Transverse colon (tissue), 4 donors: ENCODE measurements at regions not wholly inside any gene's neighbourhood (a gene's known extent, or its start where the extent isn't known, plus 50 kb on each side); places are given as distances from the start of the nearest gene placed in this dataset.

Experiments
- DNase-seq: peaks from one replicate; pipeline ENCODE4 v3.0.0-alpha.2; 2019
- H3K27ac ChIP-seq, 4 donors: fragments of 200-600 bp; sonication (generic); 2 replicates each; pipeline ENCODE4 v1.5.1; 2016 to 2018; ENCODE audit warnings: inconsistent platforms in 4 of 4
- H3K27me3 ChIP-seq: fragments of 200-600 bp; sonication (generic); 2 replicates; pipeline ENCODE4 v1.5.1; 2017; ENCODE audit warnings: inconsistent platforms
- H3K36me3 ChIP-seq, 4 donors: fragments of 200-600 bp; sonication (generic); 2 replicates each; pipeline ENCODE4 v1.5.1; 2017 to 2019; ENCODE audit warnings: inconsistent platforms in 4 of 4
- H3K4me1 ChIP-seq, 4 donors: fragments of 200-600 bp; sonication (generic); 2 replicates each; pipeline ENCODE4 v1.5.1; 2017 to 2020; ENCODE audit warnings: inconsistent platforms in 4 of 4
- H3K4me3 ChIP-seq, 4 donors: fragments of 200-600 bp; sonication (generic); 1 replicate in 1 of 4; 2 replicates in 3 of 4; pipeline versions ENCODE4 v1.5.1 to v1.6.1; 2017 to 2019; ENCODE audit warnings: inconsistent platforms in 4 of 4
- H3K9me3 ChIP-seq, 2 donors: fragments of 200-600 bp; sonication (generic); 2 replicates each; pipeline ENCODE4 v1.5.1; 2017 to 2019; ENCODE audit warnings: inconsistent platforms in 2 of 2
- CTCF ChIP-seq, 5 experiments: fragments of 200-600 bp in 3 of 5; fragments of 450-650 bp in 2 of 5; sonication (generic) in 3 of 5; IDR thresholded peaks; 1 replicate in 2 of 5; 2 replicates in 3 of 5; pipeline ENCODE4 v1.5.1; 2016 to 2017; ENCODE audit warnings: antibody characterized with exemption in 5 of 5, inconsistent platforms in 3 of 5, mild to moderate bottlenecking in 2 of 5, moderate library complexity in 1 of 5
- EP300 ChIP-seq: sonication (generic); formaldehyde crosslinking; IDR thresholded peaks from one replicate; pipeline ENCODE4 v1.6.1; 2017; ENCODE audit warnings: antibody characterized with exemption, low read depth
- POLR2A ChIP-seq: fragments of 450-650 bp; IDR thresholded peaks from one replicate; pipeline ENCODE4 v1.6.1; 2016; ENCODE audit warnings: antibody characterized with exemption, mild to moderate bottlenecking, moderate library complexity
- POLR2AphosphoS5 ChIP-seq, 3 donors: sonication (generic); formaldehyde crosslinking; IDR thresholded peaks; one replicate each; pipeline ENCODE4 v1.6.1; 2016; ENCODE audit warnings: antibody characterized with exemption in 3 of 3
- WGBS, 2 donors: methylation state at CpG; one replicate each; pipeline ENCODE4 v1.1.5; 2018; ENCODE audit warnings: low coverage in 1 of 2; 5-methylcytosine and 5-hydroxymethylcytosine counted together
- in situ Hi-C, 4 donors: fragments of 200-750 bp; cut with MboI; loops; one replicate each; pipeline versions ENCODE4 v1.15.0 to v1.15.1; 2017; ENCODE audit warnings: low sequenced_read_pairs in 3 of 4, low pct_ligation_motif_present in 1 of 4, low pct_unique_long_range_greater_than_20kb in 1 of 4
- intact Hi-C: fragments of 100-400 bp; cut with DNase I; formaldehyde crosslinking; loops from one replicate; pipeline ENCODE4 v1.15.1; 2023; ENCODE audit warnings: low total_unique reads

- WGBS, 2 donors, result 66 to 72% methylated on average over 2 of the region's 2 CpGs
- H3K4me3 ChIP-seq, result no peak overlapping the region
Observed at GRCh38 chr6:113401231-113401630, 455.9 kb upstream of the MARCKS start.

GRCh38 chr6:113402544-113402943 is 454.6 kb upstream of the MARCKS start:
- Histone ChIP-seq H3K27ac (no peak overlapping the region), H3K27me3 (no peaks in the 10 kb centered on the region), H3K9me3 (no peaks in the 10 kb centered on the region), H3K4me3 (no peak overlapping the region), H3K4me1 (no peaks in the 10 kb centered on the region), H3K36me3 (no peaks in the 10 kb centered on the region)
- TF ChIP-seq CTCF (IDR thresholded peaks at IDR 0.05) (no peak), POLR2AphosphoS5 (IDR thresholded peaks at IDR 0.05) (no peak), EP300 (no peak), POLR2A (no peak)
- 71 to 90% methylated on average over 1 of the region's 1 CpG for WGBS, 2 donors
- in situ Hi-C loops (loop anchor here in 2 of 4 donors (25.0 kb wide), 1 partner anchor 460 kb away; the partner anchor contains the start of gene MARCKS (in 2 of the 2)), intact Hi-C loops (no loop called here)
- DNase-seq, result no peak

More at GRCh38 chr6:113401231-113401630, 455.9 kb upstream of the MARCKS start:
- Histone ChIP-seq H3K27me3 (no peaks in the 10 kb centered on the region), H3K36me3 (no peaks in the 10 kb centered on the region), H3K4me1 (no peaks in the 10 kb centered on the region), H3K9me3 (no peaks in the 10 kb centered on the region), H3K27ac (no peak overlapping the region)
- in situ Hi-C loops (loop anchor here in 2 of 4 donors (25.0 kb wide), 1 partner anchor 461 kb away; the partner anchor contains the start of gene MARCKS (in 2 of the 2)), intact Hi-C loops (no loop called here)
- TF ChIP-seq CTCF (IDR thresholded peaks at IDR 0.05) (no peak), POLR2A (no peak), EP300 (no peak), POLR2AphosphoS5 (IDR thresholded peaks at IDR 0.05) (no peak)
- no peak for DNase-seq

GRCh38 chr6:113403966-113404595 is 453.1 kb upstream of the MARCKS start:
- H3K36me3 ChIP-seq, result no peaks in the 10 kb centered on the region
- H3K27ac ChIP-seq, result no peak overlapping the region
- no peaks in the 10 kb centered on the region for H3K9me3 ChIP-seq
- DNase-seq, result no peak
- H3K4me1 ChIP-seq, result no peaks in the 10 kb centered on the region
- no peaks in the 10 kb centered on the region for H3K27me3 ChIP-seq
- H3K4me3 ChIP-seq, result no peak overlapping the region
- intact Hi-C loops (no loop called here), in situ Hi-C loops (loop anchor here in 2 of 4 donors (25.0 kb wide), 1 partner anchor 458 kb away; the partner anchor contains the start of gene MARCKS (in 2 of the 2))
- 77% methylated on average over 6 of the region's 6 CpGs for WGBS, 2 donors
- TF ChIP-seq EP300 (no peak), POLR2A (no peak)

GRCh38 chr6:113405326-113406047 is 451.7 kb upstream of the MARCKS start:
- Histone ChIP-seq H3K27ac (no peak overlapping the region), H3K9me3 (no peaks in the 10 kb centered on the region), H3K4me1 (peaks cover 0 to 5% (median 2%) of the 10 kb centered on the region in 4 donors), H3K4me3 (no peak overlapping the region), H3K36me3 (no peaks in the 10 kb centered on the region), H3K27me3 (no peaks in the 10 kb centered on the region)
- no peak for DNase-seq
- intact Hi-C loops (no loop called here), in situ Hi-C loops (loop anchor here in 2 of 4 donors (25.0 kb wide), 1 partner anchor 457 kb away; the partner anchor contains the start of gene MARCKS (in 2 of the 2))
- no peak for TF ChIP-seq CTCF (IDR thresholded peaks at IDR 0.05)
